WTC11 (cell line): ENCODE measurements at regions not wholly inside any gene's neighbourhood (a gene's known extent, or its start where the extent isn't known, plus 50 kb on each side); places are given as distances from the start of the nearest gene placed in this dataset.

Source experiments
- EMX1 ChIP-seq: fragments of 250-450 bp; sonication (Bioruptor Pico); IDR thresholded peaks from 2 replicates; pipeline ENCODE4 v1.8.0; 2021; ENCODE audit warnings: mild to moderate bottlenecking
- FOXP4 ChIP-seq: sonication (generic); formaldehyde crosslinking; IDR thresholded peaks from 2 replicates; pipeline ENCODE4 v1.8.0; 2022; ENCODE audit warnings: mild to moderate bottlenecking, missing genetic modification reagents
- NR1H2 ChIP-seq: sonication (generic); formaldehyde crosslinking; IDR thresholded peaks from 2 replicates; pipeline ENCODE4 v1.9.0; 2021; ENCODE audit warnings: mild to moderate bottlenecking, moderate library complexity, missing genetic modification reagents
- PRDM15 ChIP-seq: sonication (generic); formaldehyde crosslinking; IDR thresholded peaks from 2 replicates; pipeline ENCODE4 v1.8.0; 2022; ENCODE audit warnings: missing genetic modification reagents
- SMAD3 ChIP-seq: sonication (generic); formaldehyde crosslinking; IDR thresholded peaks from 2 replicates; pipeline ENCODE4 v1.8.0; 2022; ENCODE audit warnings: missing genetic modification reagents, mild to moderate bottlenecking, borderline replicate concordance
- SP1 ChIP-seq: sonication (generic); formaldehyde crosslinking; conservative IDR thresholded peaks from 2 replicates; pipeline ENCODE4 v1.8.1; 2022; ENCODE audit warnings: missing genetic modification reagents
- USF2 ChIP-seq: sonication (generic); formaldehyde crosslinking; IDR thresholded peaks from 2 replicates; pipeline ENCODE4 v1.8.1; 2023; ENCODE audit warnings: mild to moderate bottlenecking, missing genetic modification reagents, moderate library complexity
- ZNF219 ChIP-seq: sonication (generic); formaldehyde crosslinking; IDR thresholded peaks from 2 replicates; pipeline ENCODE4 v1.8.0; 2023; ENCODE audit warnings: missing genetic modification reagents, mild to moderate bottlenecking, borderline replicate concordance
- TF ChIP-seq, protein P1 (sequence below): fragments of 200-600 bp; IDR thresholded peaks from 2 replicates; pipeline ENCODE4 v1.8.0; 2022; ENCODE audit warnings: antibody characterized with exemption

DNA sequence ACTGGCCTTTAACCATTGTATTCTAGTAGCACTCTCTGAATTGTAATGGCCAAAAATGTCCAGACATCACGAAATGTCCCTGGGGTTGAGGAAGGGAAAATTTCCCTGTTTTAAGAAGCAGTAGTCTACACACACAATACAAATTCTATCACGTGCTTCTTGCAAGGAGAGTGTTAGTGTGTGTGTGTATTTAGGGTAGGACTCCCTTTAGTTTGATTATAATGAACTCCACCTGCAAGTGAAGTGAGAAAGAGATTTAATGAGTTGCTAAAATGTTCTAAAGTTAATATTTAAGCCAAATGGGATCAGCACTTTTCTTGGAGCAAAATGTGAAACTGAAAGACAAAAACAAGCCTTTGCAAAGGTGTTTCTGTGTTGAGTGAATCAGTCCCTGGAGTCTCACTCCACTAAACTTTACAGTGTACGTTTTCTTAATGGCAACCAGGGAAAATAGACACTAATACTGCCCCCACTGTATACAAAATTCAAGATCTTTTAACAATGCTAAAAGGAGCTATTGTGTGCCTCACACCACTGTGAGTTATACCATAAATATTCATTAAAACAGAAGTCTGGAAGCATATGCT lies 590.3 kb upstream of the TENM4 start:
- TF ChIP-seq, protein P1, sequence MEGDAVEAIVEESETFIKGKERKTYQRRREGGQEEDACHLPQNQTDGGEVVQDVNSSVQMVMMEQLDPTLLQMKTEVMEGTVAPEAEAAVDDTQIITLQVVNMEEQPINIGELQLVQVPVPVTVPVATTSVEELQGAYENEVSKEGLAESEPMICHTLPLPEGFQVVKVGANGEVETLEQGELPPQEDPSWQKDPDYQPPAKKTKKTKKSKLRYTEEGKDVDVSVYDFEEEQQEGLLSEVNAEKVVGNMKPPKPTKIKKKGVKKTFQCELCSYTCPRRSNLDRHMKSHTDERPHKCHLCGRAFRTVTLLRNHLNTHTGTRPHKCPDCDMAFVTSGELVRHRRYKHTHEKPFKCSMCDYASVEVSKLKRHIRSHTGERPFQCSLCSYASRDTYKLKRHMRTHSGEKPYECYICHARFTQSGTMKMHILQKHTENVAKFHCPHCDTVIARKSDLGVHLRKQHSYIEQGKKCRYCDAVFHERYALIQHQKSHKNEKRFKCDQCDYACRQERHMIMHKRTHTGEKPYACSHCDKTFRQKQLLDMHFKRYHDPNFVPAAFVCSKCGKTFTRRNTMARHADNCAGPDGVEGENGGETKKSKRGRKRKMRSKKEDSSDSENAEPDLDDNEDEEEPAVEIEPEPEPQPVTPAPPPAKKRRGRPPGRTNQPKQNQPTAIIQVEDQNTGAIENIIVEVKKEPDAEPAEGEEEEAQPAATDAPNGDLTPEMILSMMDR, result no peak
- no peak for TF ChIP-seq USF2 (CRISPR knock-in tag)
- TF ChIP-seq NR1H2 (CRISPR knock-in tag), result no peak
- TF ChIP-seq EMX1 (CRISPR knock-in tag), result no peak
- no peak for TF ChIP-seq PRDM15 (CRISPR knock-in tag)
- TF ChIP-seq ZNF219 (CRISPR knock-in tag), result no peak
- no peak for TF ChIP-seq FOXP4 (CRISPR knock-in tag)
- TF ChIP-seq SP1 (CRISPR knock-in tag), result no peak
- TF ChIP-seq SMAD3 (CRISPR knock-in tag), result no peak
